SK-N-MC (cell line): ENCODE measurements at regions not wholly inside any gene's neighbourhood (a gene's known extent, or its start where the extent isn't known, plus 50 kb on each side); places are given as distances from the start of the nearest gene placed in this dataset.
"Not testable (repeated sequence)": the region's sequence is repeated elsewhere in the genome, so short reads cannot be mapped to it uniquely, and the experiment has no call there.

ENCODE experiments used
- DNase-seq: peaks from one replicate; pipeline ENCODE4 v3.0.0-alpha.2; 2011; ENCODE audit warnings: low read depth, low spot score
- H3K27ac ChIP-seq: fragments of 200-600 bp; sonication (generic); 2 replicates; pipeline ENCODE4 v1.5.1; 2016; ENCODE audit warnings: mixed run types
- H3K36me3 ChIP-seq: fragments of 200-600 bp; sonication (generic); 2 replicates; pipeline ENCODE4 v1.6.1; 2017; ENCODE audit warnings: antibody characterized with exemption, low read length, mixed read lengths; ENCODE audit not compliant: insufficient read depth
- H3K4me3 ChIP-seq: fragments of 200-600 bp; sonication (generic); 2 replicates; pipeline ENCODE4 v1.5.1; 2016
- H3K9ac ChIP-seq: fragments of 200-600 bp; sonication (generic); 2 replicates; pipeline ENCODE4 v1.8.0; 2017; ENCODE audit warnings: mixed run types, mixed read lengths; ENCODE audit not compliant: insufficient read length
- H3K9me3 ChIP-seq: fragments of 200-600 bp; sonication (generic); 2 replicates; pipeline ENCODE4 v1.6.1; 2017; ENCODE audit warnings: low read depth, mild to moderate bottlenecking, antibody characterized with exemption, low read length, moderate library complexity, mixed read lengths
- EZH2 ChIP-seq: fragments of 200-600 bp; sonication (generic); IDR thresholded peaks from one replicate; pipeline ENCODE4 v1.6.1; 2017; ENCODE audit warnings: antibody characterized with exemption
- FOXP2 ChIP-seq: optimal IDR thresholded peaks from 2 replicates; pipeline ENCODE3; 2011; ENCODE audit warnings: mild to moderate bottlenecking, moderate library complexity; ENCODE audit not compliant: insufficient read depth; ENCODE audit errors: extremely low read length, control extremely low read depth
- POLR2AphosphoS5 ChIP-seq: IDR thresholded peaks from 2 replicates; pipeline ENCODE4 v1.6.1; 2012; ENCODE audit warnings: mild to moderate bottlenecking, low read depth, low read length, borderline replicate concordance

- no peak overlapping the region for H3K27ac ChIP-seq
- H3K9me3 ChIP-seq, result no peaks in the 10 kb centered on the region
- H3K36me3 ChIP-seq, result no peaks in the 10 kb centered on the region
- TF ChIP-seq EZH2 (no peak), FOXP2 (no peak)
- H3K9ac ChIP-seq, result no peak overlapping the region
- no peak overlapping the region for H3K4me3 ChIP-seq
- no peak for DNase-seq
Measured at GRCh38 chr2:64914735-64915509, 74.3 kb upstream of the SLC1A4 start.

- no peak for DNase-seq
- Histone ChIP-seq H3K4me3 (no peak overlapping the region), H3K36me3 (no peaks in the 10 kb centered on the region), H3K9ac (no peak overlapping the region), H3K27ac (no peak overlapping the region), H3K9me3 (no peaks in the 10 kb centered on the region)
- no peak for TF ChIP-seq POLR2AphosphoS5
- no peak for TF ChIP-seq FOXP2
- TF ChIP-seq EZH2, result no peak
Measured at GRCh38 chr2:64915510-64915900, 73.7 kb upstream of the SLC1A4 start.

DNA sequence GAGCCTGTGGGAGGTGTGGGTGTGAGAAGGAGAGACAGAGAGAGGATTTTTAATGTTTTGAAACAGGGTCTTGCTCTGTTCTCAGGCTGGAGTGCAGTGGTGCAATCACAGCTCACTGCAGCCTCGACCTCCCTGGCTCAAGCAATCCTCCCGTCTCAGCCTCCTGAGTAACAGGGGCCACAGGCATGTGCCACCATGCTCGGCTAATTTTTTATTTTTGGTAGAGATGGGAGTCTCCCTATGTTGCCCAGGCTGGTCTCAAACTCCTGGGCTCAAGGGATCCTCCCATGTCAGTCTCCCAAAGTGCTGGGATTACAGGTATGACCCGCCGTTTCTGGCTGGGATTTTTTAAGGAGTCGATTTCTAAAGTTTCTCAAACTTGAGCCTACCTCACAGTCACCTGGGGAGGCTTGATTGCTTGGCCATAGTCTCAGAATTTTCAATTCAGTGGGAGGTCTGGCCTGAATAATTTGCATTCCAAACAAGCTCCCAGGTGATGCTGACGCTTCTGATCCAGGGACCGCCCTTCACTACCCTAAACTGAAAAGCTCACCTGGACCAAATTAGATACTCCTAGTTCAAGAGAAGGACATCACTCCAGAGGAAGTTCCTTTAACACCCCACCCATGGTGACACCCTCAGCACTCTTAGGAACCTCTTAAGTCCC, 70.8 kb upstream of the SLC1A4 start:
- Histone ChIP-seq H3K9ac (no peak overlapping the region), H3K36me3 (no peaks in the 10 kb centered on the region), H3K27ac (no peak overlapping the region), H3K9me3 (no peaks in the 10 kb centered on the region), H3K4me3 (peak overlapping the region; percentile 80)
- DNase-seq, result no peak
- TF ChIP-seq POLR2AphosphoS5, result no peak
- TF ChIP-seq FOXP2, result no peak
- TF ChIP-seq EZH2, result no peak

DNA sequence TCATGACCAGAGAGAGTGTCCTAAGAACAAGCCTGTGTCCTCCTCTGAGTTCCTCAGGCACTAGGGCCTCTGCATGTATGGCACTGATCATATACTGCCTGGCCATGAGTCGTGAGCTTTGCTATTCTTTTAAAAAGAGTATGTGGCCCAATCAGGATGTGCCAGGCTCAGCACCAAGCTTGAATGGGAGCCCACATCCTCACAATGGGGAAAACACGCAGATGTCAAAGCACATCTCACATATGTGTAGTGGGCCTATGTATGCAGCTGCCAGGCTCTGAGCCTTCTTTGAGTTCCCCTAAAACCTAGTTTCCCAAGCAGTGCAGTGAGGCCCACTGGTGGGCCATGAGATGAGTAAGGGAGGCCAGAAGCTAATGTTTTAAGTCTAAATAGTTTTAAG, 69.9 kb upstream of the SLC1A4 start:
- H3K27ac ChIP-seq, result no peak overlapping the region
- no peak overlapping the region for H3K4me3 ChIP-seq
- no peaks in the 10 kb centered on the region for H3K9me3 ChIP-seq
- TF ChIP-seq POLR2AphosphoS5 (no peak), EZH2 (no peak), FOXP2 (no peak)
- H3K36me3 ChIP-seq, result no peaks in the 10 kb centered on the region
- no peak for DNase-seq
- H3K9ac ChIP-seq, result no peak overlapping the region

DNA sequence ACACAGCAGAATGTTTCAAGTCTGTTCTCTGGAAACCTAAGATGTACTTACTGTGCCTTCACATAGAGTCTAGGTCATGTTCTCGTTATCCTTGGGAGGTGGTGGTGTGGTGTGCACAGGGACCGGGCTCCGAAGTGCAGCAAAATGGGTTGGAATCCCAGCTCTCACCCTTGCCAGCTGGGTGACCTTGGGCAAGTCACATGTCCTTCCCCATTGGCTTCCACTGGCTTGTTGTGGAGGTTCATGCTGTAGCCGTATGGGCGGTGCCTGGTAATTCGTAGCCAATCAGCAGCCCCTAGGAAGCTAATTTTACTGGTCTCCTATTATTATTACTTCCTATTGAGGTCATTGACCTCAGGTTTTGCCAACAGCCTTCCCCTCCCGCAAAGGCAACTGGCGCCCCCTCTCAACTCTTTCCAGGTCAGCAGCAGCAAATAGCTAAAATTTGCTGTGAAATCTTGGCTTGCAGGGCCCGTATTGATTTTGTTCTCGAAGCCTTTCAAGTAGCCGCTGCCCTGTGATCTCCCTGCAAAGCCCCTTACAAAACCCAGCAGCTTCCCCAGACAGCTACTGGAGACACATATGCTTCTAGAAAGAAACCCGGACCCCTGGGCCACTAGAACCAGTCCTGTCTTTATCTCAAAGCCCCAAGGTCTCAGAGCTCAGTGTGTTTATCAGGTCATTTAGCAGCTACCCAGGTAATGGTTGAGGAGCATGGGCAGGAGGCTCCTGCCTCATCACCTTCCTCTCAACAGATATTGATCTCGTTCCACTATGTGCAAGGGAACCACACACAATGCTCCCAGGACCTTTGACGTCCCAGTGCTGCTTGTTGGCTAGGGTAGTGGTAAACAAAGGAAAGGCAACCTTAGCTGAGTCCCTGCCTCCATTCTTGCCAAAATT, 66.5 kb upstream of the SLC1A4 start:
- no peaks in the 10 kb centered on the region for H3K36me3 ChIP-seq
- H3K4me3 ChIP-seq, result no peak overlapping the region
- no peak for DNase-seq
- H3K9me3 ChIP-seq, result no peaks in the 10 kb centered on the region
- H3K9ac ChIP-seq, result no peak overlapping the region
- TF ChIP-seq POLR2AphosphoS5, result no peak
- TF ChIP-seq FOXP2, result no peak
- TF ChIP-seq EZH2, result no peak
- H3K27ac ChIP-seq, result no peak overlapping the region

- DNase-seq, result no peak
- Histone ChIP-seq H3K36me3 (no peaks in the 10 kb centered on the region), H3K4me3 (no peak overlapping the region), H3K9ac (no peak overlapping the region), H3K27ac (no peak overlapping the region), H3K9me3 (no peaks in the 10 kb centered on the region)
- no peak for TF ChIP-seq POLR2AphosphoS5
- no peak for TF ChIP-seq FOXP2
- no peak for TF ChIP-seq EZH2
Measured at GRCh38 chr2:64923385-64923710, 65.9 kb upstream of the SLC1A4 start.

DNA sequence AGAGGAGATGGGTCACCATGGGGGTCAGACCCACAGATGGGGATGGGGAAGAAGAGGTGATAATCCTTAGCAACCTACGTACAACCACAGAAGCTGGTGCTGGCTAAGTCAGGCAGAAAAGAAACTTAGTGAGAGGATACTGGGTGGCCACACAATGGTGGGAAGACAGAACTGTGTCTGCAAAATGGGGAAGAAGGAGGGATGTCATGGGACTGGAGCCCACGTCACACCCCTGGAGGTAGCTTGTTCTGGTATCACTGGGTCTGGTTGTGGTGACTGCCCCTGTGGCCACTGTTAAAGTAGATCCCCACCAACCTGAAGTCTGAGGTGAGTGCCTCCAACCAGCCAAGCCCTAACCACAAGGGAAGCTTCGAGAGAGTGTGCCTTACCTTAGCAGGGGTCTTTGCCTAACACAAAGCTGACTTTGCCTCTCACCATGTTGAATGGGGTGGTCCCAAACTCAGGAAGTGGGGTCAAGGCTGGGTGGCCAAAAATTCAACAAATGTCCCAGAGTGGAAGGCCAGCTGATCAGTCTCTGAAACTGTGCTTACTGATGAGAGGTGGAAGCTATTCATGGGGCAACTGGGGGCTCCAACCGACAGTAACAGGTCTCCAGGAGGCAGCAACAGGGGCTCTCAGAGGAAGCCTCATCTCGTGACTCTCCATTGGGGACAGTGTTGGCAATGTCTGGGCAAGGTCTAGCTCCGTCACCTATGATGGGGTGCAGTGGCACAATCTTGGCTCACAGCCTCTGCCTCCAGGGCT, 64.8 kb upstream of the SLC1A4 start:
- Histone ChIP-seq H3K9ac (no peak overlapping the region), H3K36me3 (no peaks in the 10 kb centered on the region), H3K9me3 (no peaks in the 10 kb centered on the region), H3K4me3 (no peak overlapping the region), H3K27ac (no peak overlapping the region)
- TF ChIP-seq FOXP2, result no peak
- no peak for DNase-seq

- not testable (repeated sequence) for H3K9me3 ChIP-seq, DNase-seq, H3K4me3 ChIP-seq, H3K9ac ChIP-seq, H3K27ac ChIP-seq, H3K36me3 ChIP-seq
Measured at GRCh38 chr2:64925930-64926722, 63.1 kb upstream of the SLC1A4 start.
